Ishikawa (cell line): ENCODE measurements at regions not wholly inside any gene's neighbourhood (a gene's known extent, or its start where the extent isn't known, plus 50 kb on each side); places are given as distances from the start of the nearest gene placed in this dataset.

ENCODE experiments used
- CEBPB ChIP-seq: IDR thresholded peaks from 2 replicates; pipeline ENCODE4 v1.6.1; 2012
- CREB1 ChIP-seq: IDR thresholded peaks from 2 replicates; pipeline ENCODE4 v1.6.1; 2012; ENCODE audit warnings: low read depth
- EP300 ChIP-seq: IDR thresholded peaks from 2 replicates; pipeline ENCODE4 v1.6.1; 2012; ENCODE audit warnings: borderline replicate concordance
- RAD21 ChIP-seq: IDR thresholded peaks from 2 replicates; pipeline ENCODE4 v1.6.1; 2012; ENCODE audit warnings: low read depth
- TAF1 ChIP-seq: IDR thresholded peaks from 2 replicates; pipeline ENCODE4 v1.6.1; 2012; ENCODE audit warnings: low read depth, mild to moderate bottlenecking
- TCF12 ChIP-seq: IDR thresholded peaks from 2 replicates; pipeline ENCODE4 v1.6.1; 2012; ENCODE audit warnings: low read depth
- YY1 ChIP-seq: IDR thresholded peaks from 2 replicates; pipeline ENCODE4 v1.6.1; 2012; ENCODE audit warnings: low read depth
- ZBTB7A ChIP-seq: IDR thresholded peaks from 2 replicates; pipeline ENCODE4 v1.6.1; 2012; ENCODE audit warnings: low read depth
- TF ChIP-seq, protein P1 (sequence below): IDR thresholded peaks from 2 replicates; pipeline ENCODE4 v1.6.1; 2012

DNA sequence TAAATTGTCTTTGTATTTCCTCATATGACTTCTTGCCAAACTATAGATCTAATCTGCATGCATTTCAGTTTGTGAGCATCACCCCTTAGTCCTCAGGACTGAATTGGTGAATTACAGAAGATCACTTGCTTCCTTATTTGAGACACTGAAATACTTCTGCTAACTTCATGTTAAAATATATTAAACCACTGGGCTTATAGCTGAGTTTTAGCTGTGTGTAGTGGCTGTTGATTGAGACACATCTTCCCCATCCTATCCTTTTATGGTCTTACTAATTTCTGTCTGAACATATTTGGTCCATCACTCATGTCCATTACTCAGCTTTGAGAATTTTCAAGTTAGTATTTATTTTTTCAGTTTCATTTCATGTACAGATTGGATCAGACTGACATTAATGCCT is 295.9 kb downstream of the PSAT1 start:
- TF ChIP-seq YY1, result no peak
- TF ChIP-seq EP300, result no peak
- no peak for TF ChIP-seq ZBTB7A
- TF ChIP-seq, protein P1, sequence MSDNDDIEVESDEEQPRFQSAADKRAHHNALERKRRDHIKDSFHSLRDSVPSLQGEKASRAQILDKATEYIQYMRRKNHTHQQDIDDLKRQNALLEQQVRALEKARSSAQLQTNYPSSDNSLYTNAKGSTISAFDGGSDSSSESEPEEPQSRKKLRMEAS, result no peak
- no peak for TF ChIP-seq RAD21
- TF ChIP-seq CEBPB, result no peak
- TF ChIP-seq TAF1, result no peak
- no peak for TF ChIP-seq CREB1
- TF ChIP-seq TCF12, result no peak
